Astrocyte of the cerebellum (primary cell): ENCODE measurements at regions not wholly inside any gene's neighbourhood (a gene's known extent, or its start where the extent isn't known, plus 50 kb on each side); places are given as distances from the start of the nearest gene placed in this dataset.

ENCODE experiments used
- DNase-seq: peaks from one replicate; pipeline ENCODE4 v3.0.0-alpha.2; 2011; ENCODE audit warnings: low read depth
- H3K4me3 ChIP-seq: 2 replicates; pipeline ENCODE4 v1.5.1; 2011; ENCODE audit warnings: mild to moderate bottlenecking, low read depth, low read length, moderate library complexity
- CTCF ChIP-seq: IDR thresholded peaks from 2 replicates; pipeline ENCODE4 v1.5.1; 2012; ENCODE audit warnings: low read length, low read depth, moderate library complexity, mild to moderate bottlenecking; ENCODE audit errors: missing control alignments
- in situ Hi-C: cut with HindIII; loops from 2 replicates; pipeline ENCODE4 v1.10.0; 2017; ENCODE audit warnings: low sequenced_read_pairs

- no peak for DNase-seq
- TF ChIP-seq CTCF, result no peak
- in situ Hi-C loops, result no loop called here
- no peak overlapping the region for H3K4me3 ChIP-seq
These were observed 904.3 kb downstream of the METTL15 start for GRCh38 chr11:29012507-29012906.

- no peak overlapping the region for H3K4me3 ChIP-seq
- TF ChIP-seq CTCF, result no peak
- in situ Hi-C loops, result no loop called here
- DNase-seq, result peak; percentile 18
These were observed 901.2 kb downstream of the METTL15 start for GRCh38 chr11:29009426-29009825.

- in situ Hi-C loops, result no loop called here
These were observed 900.3 kb downstream of the METTL15 start for GRCh38 chr11:29008481-29008880.

GRCh38 chr11:29006668-29007067, 898.5 kb downstream of the METTL15 start:
- no peak for TF ChIP-seq CTCF
- in situ Hi-C loops, result no loop called here
- DNase-seq, result no peak
- no peak overlapping the region for H3K4me3 ChIP-seq

More at GRCh38 chr11:29008481-29008880, 900.3 kb downstream of the METTL15 start:
- no peak for DNase-seq
- no peak overlapping the region for H3K4me3 ChIP-seq
- no peak for TF ChIP-seq CTCF

- H3K4me3 ChIP-seq, result no peak overlapping the region
- in situ Hi-C loops, result no loop called here
- no peak for DNase-seq
- no peak for TF ChIP-seq CTCF
These were observed 897.3 kb downstream of the METTL15 start for GRCh38 chr11:29005401-29005980.

- H3K4me3 ChIP-seq, result no peak overlapping the region
- DNase-seq, result no peak
- TF ChIP-seq CTCF, result no peak
- in situ Hi-C loops, result no loop called here
These were observed 894.6 kb downstream of the METTL15 start for GRCh38 chr11:29002816-29003215.
